ENCODE measurements at regions not wholly inside any gene's neighbourhood (a gene's known extent, or its start where the extent isn't known, plus 50 kb on each side); places are given as distances from the start of the nearest gene placed in this dataset.

GRCh38 chr18:78655921-78656320 is 323.7 kb upstream of the SALL3 start:
- in situ Hi-C loops (cut with MboI; ENCODE audit: low pct_ligation_motif_present in 1 of 4, low pct_unique_long_range_greater_than_20kb in 1 of 4, low sequenced_read_pairs in 3 of 4) (no loop called here), intact Hi-C loops (cut with DNase I; ENCODE audit: low total_unique reads) (no loop called here)
- H3K9me3 ChIP-seq = peaks cover 0 to 6% of the 10 kb centered on the region in 2 donors
- H3K36me3 ChIP-seq = no peaks in the 10 kb centered on the region
- DNase-seq = no peak
- TF ChIP-seq CTCF (IDR thresholded peaks at IDR 0.05) = no peak
- no peak for TF ChIP-seq POLR2AphosphoS5 (IDR thresholded peaks at IDR 0.05)
- TF ChIP-seq POLR2A (IDR thresholded peaks at IDR 0.05) = no peak
- TF ChIP-seq EP300 (IDR thresholded peaks at IDR 0.05; ENCODE audit: low read depth) = no peak
- 84 to 87% methylated on average over 8 of the region's 8 CpGs for WGBS, 2 donors (ENCODE audit: low coverage in 1 of 2)
- no peak overlapping the region for H3K27ac ChIP-seq
- H3K4me3 ChIP-seq = no peak overlapping the region
- H3K27me3 ChIP-seq = no peaks in the 10 kb centered on the region
- H3K4me1 ChIP-seq = no peaks in the 10 kb centered on the region

GRCh38 chr18:78656346-78656925 is 323.2 kb upstream of the SALL3 start:
- no peaks in the 10 kb centered on the region for H3K4me1 ChIP-seq
- no peak overlapping the region for H3K4me3 ChIP-seq
- TF ChIP-seq CTCF (IDR thresholded peaks at IDR 0.05) (no peak), EP300 (IDR thresholded peaks at IDR 0.05; ENCODE audit: low read depth) (no peak), POLR2AphosphoS5 (IDR thresholded peaks at IDR 0.05) (no peak), POLR2A (IDR thresholded peaks at IDR 0.05) (no peak)
- WGBS, 2 donors (ENCODE audit: low coverage in 1 of 2) = 83% methylated on average over 20 of the region's 21 CpGs; no CpG with 5 or more reads in 1 of the 2 donors
- no peaks in the 10 kb centered on the region for H3K27me3 ChIP-seq
- in situ Hi-C loops (cut with MboI; ENCODE audit: low pct_ligation_motif_present in 1 of 4, low pct_unique_long_range_greater_than_20kb in 1 of 4, low sequenced_read_pairs in 3 of 4) = no loop called here
- H3K36me3 ChIP-seq = no peaks in the 10 kb centered on the region
- DNase-seq = no peak
- H3K9me3 ChIP-seq = peaks cover 0 to 6% of the 10 kb centered on the region in 2 donors
- intact Hi-C loops (cut with DNase I; ENCODE audit: low total_unique reads) = no loop called here
- no peak overlapping the region for H3K27ac ChIP-seq

- H3K4me3 ChIP-seq = no peak overlapping the region
- intact Hi-C loops (cut with DNase I; ENCODE audit: low total_unique reads) = no loop called here
- DNase-seq = no peak
- no peaks in the 10 kb centered on the region for H3K36me3 ChIP-seq
- no peaks in the 10 kb centered on the region for H3K9me3 ChIP-seq
- H3K27me3 ChIP-seq = no peaks in the 10 kb centered on the region
- WGBS, 2 donors (ENCODE audit: low coverage in 1 of 2) = 72% methylated on average over 8 of the region's 8 CpGs; no CpG with 5 or more reads in 1 of the 2 donors
- H3K4me1 ChIP-seq = no peaks in the 10 kb centered on the region
- no peak for TF ChIP-seq POLR2A (IDR thresholded peaks at IDR 0.05)
- TF ChIP-seq EP300 (IDR thresholded peaks at IDR 0.05; ENCODE audit: low read depth) = no peak
- no peak for TF ChIP-seq POLR2AphosphoS5 (IDR thresholded peaks at IDR 0.05)
- no peak for TF ChIP-seq CTCF (IDR thresholded peaks at IDR 0.05)
- in situ Hi-C loops (cut with MboI; ENCODE audit: low pct_ligation_motif_present in 1 of 4, low pct_unique_long_range_greater_than_20kb in 1 of 4, low sequenced_read_pairs in 3 of 4) = no loop called here
- no peak overlapping the region for H3K27ac ChIP-seq
These were observed 321.1 kb upstream of the SALL3 start for GRCh38 chr18:78658531-78658930.

GRCh38 chr18:78659057-78659456 is 320.6 kb upstream of the SALL3 start:
- H3K4me1 ChIP-seq = no peaks in the 10 kb centered on the region
- no peak for DNase-seq
- TF ChIP-seq CTCF (IDR thresholded peaks at IDR 0.05) = no peak
- no peak for TF ChIP-seq POLR2AphosphoS5 (IDR thresholded peaks at IDR 0.05)
- TF ChIP-seq EP300 (IDR thresholded peaks at IDR 0.05; ENCODE audit: low read depth) = no peak
- TF ChIP-seq POLR2A (IDR thresholded peaks at IDR 0.05) = no peak
- no peaks in the 10 kb centered on the region for H3K27me3 ChIP-seq
- intact Hi-C loops (cut with DNase I; ENCODE audit: low total_unique reads) = no loop called here
- no peak overlapping the region for H3K27ac ChIP-seq
- no peaks in the 10 kb centered on the region for H3K36me3 ChIP-seq
- 85 to 90% methylated on average over 2 to 14 of the region's 14 CpGs for WGBS, 2 donors (ENCODE audit: low coverage in 1 of 2)
- in situ Hi-C loops (cut with MboI; ENCODE audit: low pct_ligation_motif_present in 1 of 4, low pct_unique_long_range_greater_than_20kb in 1 of 4, low sequenced_read_pairs in 3 of 4) = no loop called here
- no peak overlapping the region for H3K4me3 ChIP-seq
- no peaks in the 10 kb centered on the region for H3K9me3 ChIP-seq
